ENCODE measurements at regions not wholly inside any gene's neighbourhood (a gene's known extent, or its start where the extent isn't known, plus 50 kb on each side); places are given as distances from the start of the nearest gene placed in this dataset.

DNA sequence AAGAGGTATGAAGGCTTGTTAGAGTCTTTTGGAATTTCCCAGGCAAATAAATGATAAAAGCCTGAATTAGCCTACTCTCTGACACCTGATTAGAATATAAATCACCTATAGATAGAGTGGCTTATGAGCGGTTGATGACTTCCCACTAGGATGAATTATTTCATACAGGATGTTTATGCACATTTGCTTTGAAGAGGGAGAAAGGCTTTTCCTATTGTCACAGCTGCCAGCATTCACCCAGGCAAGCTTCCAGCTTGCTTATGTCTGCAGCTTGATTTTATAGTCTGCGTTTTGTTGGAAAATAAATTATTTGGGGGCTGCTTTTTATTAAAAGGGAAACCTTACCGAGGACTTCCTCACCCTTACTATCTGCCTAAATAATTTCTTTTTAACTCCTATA is 51.3 kb upstream of the EIF2S2 start:
- TF ChIP-seq, protein P1, sequence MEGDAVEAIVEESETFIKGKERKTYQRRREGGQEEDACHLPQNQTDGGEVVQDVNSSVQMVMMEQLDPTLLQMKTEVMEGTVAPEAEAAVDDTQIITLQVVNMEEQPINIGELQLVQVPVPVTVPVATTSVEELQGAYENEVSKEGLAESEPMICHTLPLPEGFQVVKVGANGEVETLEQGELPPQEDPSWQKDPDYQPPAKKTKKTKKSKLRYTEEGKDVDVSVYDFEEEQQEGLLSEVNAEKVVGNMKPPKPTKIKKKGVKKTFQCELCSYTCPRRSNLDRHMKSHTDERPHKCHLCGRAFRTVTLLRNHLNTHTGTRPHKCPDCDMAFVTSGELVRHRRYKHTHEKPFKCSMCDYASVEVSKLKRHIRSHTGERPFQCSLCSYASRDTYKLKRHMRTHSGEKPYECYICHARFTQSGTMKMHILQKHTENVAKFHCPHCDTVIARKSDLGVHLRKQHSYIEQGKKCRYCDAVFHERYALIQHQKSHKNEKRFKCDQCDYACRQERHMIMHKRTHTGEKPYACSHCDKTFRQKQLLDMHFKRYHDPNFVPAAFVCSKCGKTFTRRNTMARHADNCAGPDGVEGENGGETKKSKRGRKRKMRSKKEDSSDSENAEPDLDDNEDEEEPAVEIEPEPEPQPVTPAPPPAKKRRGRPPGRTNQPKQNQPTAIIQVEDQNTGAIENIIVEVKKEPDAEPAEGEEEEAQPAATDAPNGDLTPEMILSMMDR (IDR thresholded peaks at IDR 0.05; ENCODE audit: insufficient read depth, low read depth, low read length) = no peak
- no peak for TF ChIP-seq EZH2 (IDR thresholded peaks at IDR 0.05; ENCODE audit: insufficient read depth, low read length)

Data from astrocyte (in vitro differentiated cells and primary cell).